ENCODE measurements at regions not wholly inside any gene's neighbourhood (a gene's known extent, or its start where the extent isn't known, plus 50 kb on each side); places are given as distances from the start of the nearest gene placed in this dataset.

DNA sequence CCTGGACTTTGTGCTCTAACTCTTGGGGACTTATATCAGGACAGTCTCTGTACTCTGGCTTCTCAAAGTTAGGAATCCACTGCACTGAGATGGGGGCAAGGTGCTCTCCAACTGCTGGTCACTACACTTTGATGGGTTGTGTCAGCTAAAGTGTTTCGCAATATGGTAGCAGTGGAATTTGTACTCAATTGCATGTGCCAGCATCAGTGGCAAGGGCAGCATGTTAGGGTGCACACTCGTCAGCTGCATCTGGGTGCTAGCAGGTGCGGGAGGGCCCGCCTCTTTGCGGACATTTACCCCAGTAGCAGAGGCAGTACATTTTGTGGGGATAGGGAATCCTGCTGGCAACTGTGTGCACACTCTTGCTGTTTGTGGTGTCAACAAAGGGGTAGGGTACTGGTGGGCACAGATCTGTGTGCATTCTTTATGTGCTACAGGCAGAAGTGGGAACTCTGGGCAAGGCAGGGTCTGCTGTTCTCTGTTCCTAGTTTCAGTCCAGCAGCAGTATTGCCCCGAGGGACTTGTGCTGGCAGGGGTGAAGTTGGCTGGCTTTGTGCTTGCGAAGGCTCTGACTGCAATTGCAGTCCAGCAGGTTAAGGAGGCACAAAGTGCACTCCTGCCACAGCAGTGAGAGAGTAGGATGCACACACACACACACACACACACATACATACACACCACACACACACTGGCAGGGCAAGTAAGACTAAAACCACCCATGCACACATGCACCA, 924.8 kb upstream of the CDH9 start:
- Histone ChIP-seq H3K18ac (ENCODE audit: insufficient read length, low read depth, low read length) (no peak overlapping the region), H3K9me3 (ENCODE audit: control insufficient read depth, low read depth, low read length) (no peaks in the 10 kb centered on the region), H3K27me3 (ENCODE audit: insufficient read depth, low read length) (no peaks in the 10 kb centered on the region), H4K91ac (ENCODE audit: insufficient read length, low read depth, low read length) (no peak overlapping the region), H3K9ac (ENCODE audit: extremely low read depth, insufficient read length, low read length) (no peak overlapping the region), H2AFZ (ENCODE audit: low read length) (no peak overlapping the region), H2BK120ac (ENCODE audit: low read depth, low read length, poor library complexity, severe bottlenecking) (no peak overlapping the region), H3K14ac (ENCODE audit: insufficient read depth, low read length) (no peak overlapping the region; the same call in 1 of the 2 replicates), H3K23me2 (ENCODE audit: insufficient read length, low read depth, low read length, poor library complexity, severe bottlenecking) (no peaks in the 10 kb centered on the region), H2BK5ac (ENCODE audit: insufficient read length, low read length) (no peak overlapping the region), H4K8ac (replicated peaks; ENCODE audit: insufficient read length, low read depth, low read length) (no peak overlapping the region), H4K5ac (ENCODE audit: insufficient read length, low read depth, low read length) (no peak overlapping the region), H3T11ph (ENCODE audit: low read length) (no peak overlapping the region), H3K79me1 (ENCODE audit: insufficient read depth, low read depth, low read length, poor library complexity, severe bottlenecking) (no peaks in the 10 kb centered on the region), H3K4ac (ENCODE audit: low read depth, low read length) (no peak overlapping the region), H3K79me2 (ENCODE audit: insufficient read depth, low read length) (no peaks in the 10 kb centered on the region), H2AK5ac (ENCODE audit: insufficient read length, low read length) (no peak overlapping the region), H3K56ac (ENCODE audit: insufficient read length, low read depth, low read length) (no peak overlapping the region), H2BK15ac (ENCODE audit: low read depth, low read length) (no peak overlapping the region), H4K20me1 (ENCODE audit: control insufficient read depth, insufficient read depth, insufficient read length) (no peaks in the 10 kb centered on the region), H3K27ac (ENCODE audit: insufficient read length, low read depth, low read length) (no peak overlapping the region), H2BK20ac (ENCODE audit: low read depth, low read length, poor library complexity, severe bottlenecking) (no peak overlapping the region), H3K4me1 (ENCODE audit: insufficient read depth, low read length) (no peaks in the 10 kb centered on the region), H3K23ac (ENCODE audit: insufficient read length, low read depth, low read length) (no peak overlapping the region), H3K4me2 (ENCODE audit: insufficient read depth, insufficient read length, low read length) (no peak overlapping the region), H2BK12ac (ENCODE audit: insufficient read length, low read depth, low read length) (no peak overlapping the region)
- H3K9me3 Mint-ChIP-seq: peaks cover 10 to 39% of the 10 kb centered on the region in 2 experiments
- TF ChIP-seq, protein P1, sequence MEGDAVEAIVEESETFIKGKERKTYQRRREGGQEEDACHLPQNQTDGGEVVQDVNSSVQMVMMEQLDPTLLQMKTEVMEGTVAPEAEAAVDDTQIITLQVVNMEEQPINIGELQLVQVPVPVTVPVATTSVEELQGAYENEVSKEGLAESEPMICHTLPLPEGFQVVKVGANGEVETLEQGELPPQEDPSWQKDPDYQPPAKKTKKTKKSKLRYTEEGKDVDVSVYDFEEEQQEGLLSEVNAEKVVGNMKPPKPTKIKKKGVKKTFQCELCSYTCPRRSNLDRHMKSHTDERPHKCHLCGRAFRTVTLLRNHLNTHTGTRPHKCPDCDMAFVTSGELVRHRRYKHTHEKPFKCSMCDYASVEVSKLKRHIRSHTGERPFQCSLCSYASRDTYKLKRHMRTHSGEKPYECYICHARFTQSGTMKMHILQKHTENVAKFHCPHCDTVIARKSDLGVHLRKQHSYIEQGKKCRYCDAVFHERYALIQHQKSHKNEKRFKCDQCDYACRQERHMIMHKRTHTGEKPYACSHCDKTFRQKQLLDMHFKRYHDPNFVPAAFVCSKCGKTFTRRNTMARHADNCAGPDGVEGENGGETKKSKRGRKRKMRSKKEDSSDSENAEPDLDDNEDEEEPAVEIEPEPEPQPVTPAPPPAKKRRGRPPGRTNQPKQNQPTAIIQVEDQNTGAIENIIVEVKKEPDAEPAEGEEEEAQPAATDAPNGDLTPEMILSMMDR (conservative IDR thresholded peaks at IDR 0.05): no peak
- H3K4me3 Mint-ChIP-seq: no peak overlapping the region
- no peaks in the 10 kb centered on the region for H3K27me3 Mint-ChIP-seq (ENCODE audit: low read depth)
- DNase-seq: no peak
- no CpG with 5 or more reads among the region's 7 CpGs for WGBS (ENCODE audit: extremely low coverage, insufficient read length, low lambda C conversion rate)
- H3K27ac Mint-ChIP-seq: no peak overlapping the region
- H3K36me3 Mint-ChIP-seq (ENCODE audit: insufficient read depth in 1 of 3, low read depth in 3 of 3): peaks cover 5 to 12% (median 7%) of the 10 kb centered on the region in 3 experiments
- no peaks in the 10 kb centered on the region for H3K4me1 Mint-ChIP-seq

All from H9 (cell line).